NOMO-1 treated with DMSO at 0.1 percent for 48 hours (cell line): ENCODE measurements at regions not wholly inside any gene's neighbourhood (a gene's known extent, or its start where the extent isn't known, plus 50 kb on each side); places are given as distances from the start of the nearest gene placed in this dataset.
"Not testable (repeated sequence)": the region's sequence is repeated elsewhere in the genome, so short reads cannot be mapped to it uniquely, and the experiment has no call there.

Experiments used
- DNase-seq: peaks from one replicate; lab custom pipeline; 2025; ENCODE audit not compliant: unreplicated experiment; lab: John Stamatoyannopoulos, UW

GRCh38 chr12:126219654-126220279 lies 1154.5 kb downstream of the AACS start:
- no peak for DNase-seq

- DNase-seq, result no peak
Measured at GRCh38 chr12:126224032-126224431, 1158.8 kb downstream of the AACS start.

- no peak for DNase-seq
Measured at GRCh38 chr12:126228936-126229335, 1163.7 kb downstream of the AACS start.

GRCh38 chr12:126232711-126233110 lies 1167.5 kb downstream of the AACS start:
- no peak for DNase-seq

- no peak for DNase-seq
Measured at GRCh38 chr12:126233625-126234024, 1168.4 kb downstream of the AACS start.

GRCh38 chr12:126243814-126244440 lies 1178.7 kb downstream of the AACS start:
- no peak for DNase-seq

GRCh38 chr12:126247936-126248335 lies 1182.7 kb downstream of the AACS start:
- DNase-seq, result no peak

GRCh38 chr12:126248871-126249403 lies 1183.7 kb downstream of the AACS start:
- no peak for DNase-seq

GRCh38 chr12:126258190-126258589 lies 1193.0 kb downstream of the AACS start:
- no peak for DNase-seq

GRCh38 chr12:126262829-126263228 lies 1197.6 kb downstream of the AACS start:
- DNase-seq, result no peak

GRCh38 chr12:126268222-126268621 lies 1203.0 kb downstream of the AACS start:
- no peak for DNase-seq

GRCh38 chr12:126271159-126271558 lies 1205.9 kb downstream of the AACS start:
- no peak for DNase-seq

- DNase-seq, result no peak
Measured at GRCh38 chr12:126282691-126283090, 1217.5 kb downstream of the AACS start.

GRCh38 chr12:126286203-126286602 lies 1221.0 kb downstream of the AACS start:
- DNase-seq, result no peak

GRCh38 chr12:126290456-126290855 lies 1225.2 kb downstream of the AACS start:
- DNase-seq, result no peak

- DNase-seq, result not testable (repeated sequence)
Measured at GRCh38 chr12:126291987-126292386, 1226.8 kb downstream of the AACS start.

GRCh38 chr12:126295652-126296051 lies 1230.4 kb downstream of the AACS start:
- DNase-seq, result no peak

GRCh38 chr12:126309278-126309677 lies 1244.0 kb downstream of the AACS start:
- DNase-seq, result no peak

- no peak for DNase-seq
Measured at GRCh38 chr12:126312457-126312856, 1247.2 kb downstream of the AACS start.

- DNase-seq, result no peak
Measured at GRCh38 chr12:126316411-126316810, 1251.2 kb downstream of the AACS start.

- DNase-seq, result no peak
Measured at GRCh38 chr12:126337556-126338441, 1272.6 kb downstream of the AACS start.

- DNase-seq, result no peak
Measured at GRCh38 chr12:126342866-126343265, 1277.6 kb downstream of the AACS start.
